PFSK-1 (cell line): ENCODE measurements at regions not wholly inside any gene's neighbourhood (a gene's known extent, or its start where the extent isn't known, plus 50 kb on each side); places are given as distances from the start of the nearest gene placed in this dataset.

Source experiments
- FOXP2 ChIP-seq: optimal IDR thresholded peaks from 2 replicates; pipeline ENCODE3; 2011; ENCODE audit warnings: borderline replicate concordance, control low read depth, inconsistent platforms; ENCODE audit not compliant: insufficient read depth; ENCODE audit errors: extremely low read length, extremely low read depth
- POLR2AphosphoS5 ChIP-seq: IDR thresholded peaks from 2 replicates; pipeline ENCODE4 v1.6.1; 2012; ENCODE audit warnings: low read depth, mild to moderate bottlenecking, control low read depth, low read length, moderate library complexity
- SIN3A ChIP-seq: IDR thresholded peaks from 2 replicates; pipeline ENCODE4 v1.6.1; 2012; ENCODE audit warnings: mild to moderate bottlenecking, low read length, moderate library complexity, borderline replicate concordance; ENCODE audit not compliant: insufficient read depth
- TAF1 ChIP-seq: IDR thresholded peaks from 2 replicates; pipeline ENCODE4 v1.6.1; 2012; ENCODE audit warnings: low read length, control low read depth, borderline replicate concordance; ENCODE audit not compliant: insufficient read depth
- TF ChIP-seq, protein P1 (sequence below), 2 experiments: IDR thresholded peaks; 2 replicates each; pipeline versions ENCODE4 v1.6.1 to v1.8.0; 2011 to 2012; ENCODE audit warnings: low read depth in 2 of 2, low read length in 2 of 2, control low read depth in 1 of 2, inconsistent platforms in 1 of 2, mild to moderate bottlenecking in 1 of 2, moderate library complexity in 1 of 2; ENCODE audit not compliant: insufficient read depth in 1 of 2

DNA sequence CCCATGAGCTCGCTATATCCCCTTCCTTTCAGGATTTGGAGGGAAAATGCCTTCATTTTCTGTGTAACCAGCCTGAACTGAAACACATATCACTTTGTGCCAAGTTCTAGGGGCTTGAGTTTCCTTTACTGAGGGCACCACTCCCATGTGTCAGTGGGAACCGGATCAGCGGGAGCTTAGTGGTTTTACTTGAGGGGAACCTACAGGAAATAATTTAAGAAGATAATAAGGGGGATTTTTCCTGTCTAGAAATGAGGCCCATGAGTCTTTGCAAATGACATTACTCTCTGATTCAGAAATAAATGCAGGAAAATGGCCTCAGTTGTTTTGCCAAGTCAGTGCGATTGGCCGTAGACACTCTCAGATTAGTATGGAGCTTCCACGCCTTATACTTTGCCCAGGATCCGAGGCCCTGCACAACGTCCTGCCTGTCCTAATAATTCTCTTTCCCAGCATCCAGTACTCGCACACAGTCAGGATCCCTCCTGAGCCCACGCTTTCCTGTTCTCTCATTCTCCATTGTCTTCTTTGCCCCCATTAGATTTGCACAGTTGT, 86.4 kb upstream of the LYZL1 start:
- TF ChIP-seq, protein P1, sequence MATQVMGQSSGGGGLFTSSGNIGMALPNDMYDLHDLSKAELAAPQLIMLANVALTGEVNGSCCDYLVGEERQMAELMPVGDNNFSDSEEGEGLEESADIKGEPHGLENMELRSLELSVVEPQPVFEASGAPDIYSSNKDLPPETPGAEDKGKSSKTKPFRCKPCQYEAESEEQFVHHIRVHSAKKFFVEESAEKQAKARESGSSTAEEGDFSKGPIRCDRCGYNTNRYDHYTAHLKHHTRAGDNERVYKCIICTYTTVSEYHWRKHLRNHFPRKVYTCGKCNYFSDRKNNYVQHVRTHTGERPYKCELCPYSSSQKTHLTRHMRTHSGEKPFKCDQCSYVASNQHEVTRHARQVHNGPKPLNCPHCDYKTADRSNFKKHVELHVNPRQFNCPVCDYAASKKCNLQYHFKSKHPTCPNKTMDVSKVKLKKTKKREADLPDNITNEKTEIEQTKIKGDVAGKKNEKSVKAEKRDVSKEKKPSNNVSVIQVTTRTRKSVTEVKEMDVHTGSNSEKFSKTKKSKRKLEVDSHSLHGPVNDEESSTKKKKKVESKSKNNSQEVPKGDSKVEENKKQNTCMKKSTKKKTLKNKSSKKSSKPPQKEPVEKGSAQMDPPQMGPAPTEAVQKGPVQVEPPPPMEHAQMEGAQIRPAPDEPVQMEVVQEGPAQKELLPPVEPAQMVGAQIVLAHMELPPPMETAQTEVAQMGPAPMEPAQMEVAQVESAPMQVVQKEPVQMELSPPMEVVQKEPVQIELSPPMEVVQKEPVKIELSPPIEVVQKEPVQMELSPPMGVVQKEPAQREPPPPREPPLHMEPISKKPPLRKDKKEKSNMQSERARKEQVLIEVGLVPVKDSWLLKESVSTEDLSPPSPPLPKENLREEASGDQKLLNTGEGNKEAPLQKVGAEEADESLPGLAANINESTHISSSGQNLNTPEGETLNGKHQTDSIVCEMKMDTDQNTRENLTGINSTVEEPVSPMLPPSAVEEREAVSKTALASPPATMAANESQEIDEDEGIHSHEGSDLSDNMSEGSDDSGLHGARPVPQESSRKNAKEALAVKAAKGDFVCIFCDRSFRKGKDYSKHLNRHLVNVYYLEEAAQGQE (IDR thresholded peaks at IDR 0.05; ENCODE audit: insufficient read depth in 1 of 2, low read depth in 2 of 2, low read length in 2 of 2), result no peak
- no peak for TF ChIP-seq SIN3A
- TF ChIP-seq TAF1, result no peak
- TF ChIP-seq FOXP2, result no peak
- TF ChIP-seq POLR2AphosphoS5, result no peak

DNA sequence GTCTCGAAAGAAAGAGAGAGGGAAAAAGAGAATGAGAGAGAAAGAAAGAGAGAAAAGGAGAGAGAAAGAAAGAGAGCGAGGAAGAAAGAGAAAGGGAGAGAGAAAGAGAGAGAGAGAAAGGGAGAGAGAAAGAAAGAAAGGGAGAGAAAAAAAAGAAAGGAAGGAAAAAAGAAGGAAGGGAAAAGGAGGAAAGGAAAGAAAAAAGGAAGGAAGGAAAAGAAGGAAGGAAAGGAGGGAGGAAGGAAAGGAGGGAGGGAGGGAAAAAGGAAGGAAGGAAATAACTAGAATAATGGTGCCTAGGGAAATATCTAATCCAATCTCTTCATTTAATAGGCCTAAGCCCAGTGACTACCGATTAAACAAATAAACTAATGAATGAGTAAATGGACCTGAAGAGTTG, 85.4 kb upstream of the LYZL1 start:
- TF ChIP-seq, protein P1 (IDR thresholded peaks at IDR 0.05; ENCODE audit: insufficient read depth in 1 of 2, low read depth in 2 of 2, low read length in 2 of 2), result no peak

DNA sequence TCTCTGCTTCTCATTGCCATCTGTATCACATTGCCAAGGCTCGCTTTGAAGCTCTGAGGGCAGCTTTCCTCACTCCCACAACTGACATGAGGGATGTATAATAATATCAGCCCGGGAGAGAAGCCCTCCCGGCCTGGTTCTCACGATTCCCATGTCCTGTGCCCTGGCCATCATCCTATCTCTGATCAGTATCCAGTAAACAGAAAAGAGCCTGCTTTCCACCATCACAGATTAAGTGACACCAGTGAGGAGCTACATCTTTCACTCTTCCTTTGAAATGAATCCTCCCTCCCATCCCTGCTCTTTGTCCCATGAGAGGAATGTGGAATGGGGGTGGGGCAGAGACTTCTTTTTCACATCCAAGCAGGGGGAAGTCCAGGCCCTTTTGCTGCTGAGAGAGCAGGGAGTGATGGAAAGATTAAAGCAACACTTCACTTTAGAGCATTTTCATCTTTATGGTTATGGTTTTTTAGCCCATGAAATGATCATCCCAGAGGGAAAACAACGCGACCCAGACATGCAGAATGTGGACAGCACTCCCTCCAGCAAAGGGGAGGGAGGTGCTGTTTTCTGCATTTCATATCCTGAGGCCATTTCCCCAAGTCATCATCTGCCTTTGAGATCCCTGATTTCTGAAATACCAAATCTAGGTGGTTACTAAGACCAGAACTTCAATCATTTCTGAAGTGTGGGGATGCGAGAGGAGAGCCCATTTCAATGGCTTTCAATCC, 84.6 kb upstream of the LYZL1 start:
- no peak for TF ChIP-seq FOXP2
- no peak for TF ChIP-seq SIN3A
- TF ChIP-seq TAF1, result no peak
- TF ChIP-seq POLR2AphosphoS5, result no peak
- TF ChIP-seq, protein P1 (IDR thresholded peaks at IDR 0.05; ENCODE audit: insufficient read depth in 1 of 2, low read depth in 2 of 2, low read length in 2 of 2), result no peak

DNA sequence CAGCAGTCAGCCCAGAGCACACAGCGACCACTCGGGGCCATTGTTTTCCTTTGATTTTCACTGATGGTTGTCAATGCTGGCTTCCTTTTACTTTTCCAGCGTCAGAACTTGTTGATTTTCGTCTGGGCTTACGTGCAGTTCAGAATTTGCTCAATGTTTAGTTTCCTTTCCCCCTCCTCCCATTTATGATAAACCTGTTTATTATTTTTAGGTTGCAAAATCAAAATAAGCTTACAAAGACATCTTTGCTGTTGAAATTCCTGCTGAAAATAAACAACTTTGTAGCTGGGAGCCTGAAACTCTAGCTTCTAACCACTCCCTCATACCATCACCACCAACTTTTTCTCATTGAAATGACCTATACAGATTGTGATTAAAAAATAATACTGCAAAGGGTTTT, 83.1 kb upstream of the LYZL1 start:
- TF ChIP-seq, protein P1 (IDR thresholded peaks at IDR 0.05; ENCODE audit: insufficient read depth in 1 of 2, low read depth in 2 of 2, low read length in 2 of 2), result no peak
- no peak for TF ChIP-seq TAF1
- no peak for TF ChIP-seq FOXP2
- TF ChIP-seq SIN3A, result no peak
- TF ChIP-seq POLR2AphosphoS5, result no peak

DNA sequence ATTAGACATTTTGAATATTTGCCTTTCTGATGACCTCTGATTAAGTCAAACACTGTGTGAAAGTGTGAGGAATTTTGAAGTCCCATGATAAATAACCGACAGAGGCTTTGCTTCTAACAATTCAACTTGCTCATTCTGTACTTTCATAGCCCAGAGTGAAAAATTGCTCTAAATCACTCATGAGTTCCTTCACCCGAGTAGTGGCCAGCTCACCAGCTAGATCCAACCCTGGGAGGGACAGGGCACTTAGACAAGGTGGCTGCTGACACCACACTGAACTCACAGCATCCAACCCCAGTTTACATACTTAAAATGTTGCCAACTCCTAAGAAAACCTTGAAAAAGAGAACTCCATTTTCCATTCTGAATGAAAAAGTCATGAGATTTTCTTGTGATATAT, 80.0 kb upstream of the LYZL1 start:
- no peak for TF ChIP-seq TAF1
- TF ChIP-seq, protein P1 (IDR thresholded peaks at IDR 0.05; ENCODE audit: insufficient read depth in 1 of 2, low read depth in 2 of 2, low read length in 2 of 2), result no peak
- TF ChIP-seq SIN3A, result no peak
- no peak for TF ChIP-seq FOXP2
- TF ChIP-seq POLR2AphosphoS5, result no peak
